ENCODE measurements at regions not wholly inside any gene's neighbourhood (a gene's known extent, or its start where the extent isn't known, plus 50 kb on each side); places are given as distances from the start of the nearest gene placed in this dataset.

DNA sequence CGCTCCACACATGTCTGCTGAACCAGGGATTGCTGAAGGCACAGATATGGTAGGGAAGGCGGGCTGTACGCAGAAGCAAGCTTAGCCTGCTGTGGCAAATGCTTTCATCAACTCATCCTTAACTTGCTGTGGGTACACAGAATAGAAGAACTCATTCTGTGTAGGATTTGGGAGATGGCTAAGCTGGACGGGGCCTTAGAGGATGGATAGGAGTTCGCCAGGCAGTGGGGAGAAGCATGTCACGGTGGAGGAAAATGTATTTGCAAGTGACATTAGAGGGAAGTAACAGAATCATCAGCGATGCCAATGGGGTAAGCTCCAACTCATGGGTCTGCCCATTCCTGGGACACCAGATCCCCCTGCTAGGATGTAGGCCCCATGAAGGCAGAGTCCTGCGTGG, 96.7 kb upstream of the SMIM21 start:
- in situ Hi-C loops (cut with MboI; ENCODE audit: low sequenced_read_pairs), result no loop called here

- in situ Hi-C loops (cut with MboI; ENCODE audit: low sequenced_read_pairs), result no loop called here
Measured at GRCh38 chr18:75521816-75522215, 94.3 kb upstream of the SMIM21 start.

DNA sequence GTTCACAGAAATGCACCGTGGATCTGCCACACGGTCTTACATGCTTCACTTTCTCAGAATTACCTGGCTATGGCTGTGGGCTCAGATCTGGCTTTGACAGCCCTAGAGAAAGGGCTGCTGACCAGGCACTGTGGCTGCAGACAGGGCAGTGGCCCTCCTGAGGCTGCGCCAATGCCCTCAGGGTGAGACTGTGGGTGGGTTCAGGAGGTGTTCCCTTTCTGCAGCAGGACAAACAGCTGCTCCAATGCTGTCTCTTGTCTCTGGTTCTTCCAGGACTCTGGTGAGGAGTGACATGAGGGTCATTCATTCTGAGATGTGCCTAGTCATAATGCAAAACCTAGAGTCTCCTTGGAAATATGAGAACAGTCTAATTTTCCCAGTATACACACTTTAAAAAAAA, 90.5 kb upstream of the SMIM21 start:
- in situ Hi-C loops (cut with MboI; ENCODE audit: low sequenced_read_pairs), result no loop called here

DNA sequence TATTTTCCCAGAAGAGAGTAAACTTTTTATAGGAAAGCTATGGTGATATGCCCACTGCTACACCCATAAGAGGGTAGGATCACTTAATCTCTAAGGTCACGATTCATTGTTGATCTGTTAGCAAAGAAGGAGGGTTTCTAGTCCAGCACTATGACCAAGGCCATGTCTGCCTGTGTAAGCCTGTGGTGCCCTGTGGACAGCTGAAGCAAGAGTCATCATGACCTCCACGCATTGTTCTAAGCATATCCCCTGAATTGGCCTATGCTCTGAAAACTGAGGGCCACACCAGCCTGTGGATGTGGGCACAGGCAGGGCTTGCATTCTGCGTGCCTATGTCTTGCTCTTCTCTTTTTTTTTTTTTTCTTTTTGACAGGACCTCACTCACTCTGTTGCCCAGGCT, 89.8 kb upstream of the SMIM21 start:
- in situ Hi-C loops (cut with MboI; ENCODE audit: low sequenced_read_pairs), result no loop called here

GRCh38 chr18:75507636-75508035, 80.1 kb upstream of the SMIM21 start:
- in situ Hi-C loops (cut with MboI; ENCODE audit: low sequenced_read_pairs), result no loop called here

GRCh38 chr18:75506913-75507312, 79.4 kb upstream of the SMIM21 start:
- in situ Hi-C loops (cut with MboI; ENCODE audit: low sequenced_read_pairs), result no loop called here

GRCh38 chr18:75504469-75504868, 77.0 kb upstream of the SMIM21 start:
- in situ Hi-C loops (cut with MboI; ENCODE audit: low sequenced_read_pairs), result no loop called here

- in situ Hi-C loops (cut with MboI; ENCODE audit: low sequenced_read_pairs), result no loop called here
Measured at GRCh38 chr18:75503615-75504014, 76.1 kb upstream of the SMIM21 start.

GRCh38 chr18:75502286-75502685, 74.8 kb upstream of the SMIM21 start:
- in situ Hi-C loops (cut with MboI; ENCODE audit: low sequenced_read_pairs), result no loop called here

GRCh38 chr18:75500545-75500944, 73.0 kb upstream of the SMIM21 start:
- in situ Hi-C loops (cut with MboI; ENCODE audit: low sequenced_read_pairs), result no loop called here

- in situ Hi-C loops (cut with MboI; ENCODE audit: low sequenced_read_pairs), result loop anchor here (25.0 kb wide), 1 partner anchor 835 kb away; no protein-coding TSS in a partner anchor
Measured at GRCh38 chr18:75497576-75498235, 70.2 kb upstream of the SMIM21 start.

DNA sequence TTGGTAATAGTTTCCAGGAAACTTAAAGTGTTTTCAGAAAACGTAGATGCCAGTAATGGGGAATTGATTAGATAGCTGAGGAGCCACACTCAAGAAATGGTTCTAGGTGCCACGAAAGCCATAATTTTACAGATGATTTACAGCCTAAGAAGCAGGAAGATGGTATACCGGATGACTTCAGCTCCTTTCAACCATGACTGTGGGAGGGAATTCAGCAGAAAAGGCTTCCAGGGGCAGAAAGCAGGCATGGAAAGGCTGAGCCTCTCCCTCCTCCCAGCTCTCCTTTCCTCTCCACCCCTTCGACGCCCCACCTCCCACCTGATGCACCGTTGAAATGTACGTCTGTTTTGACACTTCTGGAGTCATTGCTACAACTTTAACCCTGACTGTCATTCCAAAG, 68.6 kb upstream of the SMIM21 start:
- in situ Hi-C loops (cut with MboI; ENCODE audit: low sequenced_read_pairs), result loop anchor here (25.0 kb wide), 1 partner anchor 834 kb away; no protein-coding TSS in a partner anchor

DNA sequence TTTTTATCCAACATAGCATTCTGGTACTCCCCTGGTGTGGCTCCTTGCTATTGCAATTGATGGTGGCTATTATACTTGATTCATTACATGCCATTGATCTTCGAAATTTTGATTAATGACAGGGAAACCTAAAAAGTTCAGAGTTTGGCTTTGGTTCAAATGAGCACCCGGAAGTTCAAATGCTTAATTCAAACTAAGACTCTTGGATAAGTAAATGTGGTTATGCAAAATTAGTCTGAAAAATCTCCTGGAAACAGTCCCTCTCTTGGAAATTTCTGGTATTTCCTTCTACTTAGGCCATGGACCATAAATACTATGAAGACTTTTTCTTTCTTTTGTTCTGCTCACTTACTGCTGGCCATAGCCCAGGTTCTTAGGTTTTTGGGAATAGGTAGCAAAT, 65.3 kb upstream of the SMIM21 start:
- in situ Hi-C loops (cut with MboI; ENCODE audit: low sequenced_read_pairs), result loop anchor here (25.0 kb wide), 1 partner anchor 831 kb away; no protein-coding TSS in a partner anchor

- in situ Hi-C loops (cut with MboI; ENCODE audit: low sequenced_read_pairs), result loop anchor here (25.0 kb wide), 1 partner anchor 829 kb away; no protein-coding TSS in a partner anchor
Measured at GRCh38 chr18:75491361-75491760, 63.9 kb upstream of the SMIM21 start.

GRCh38 chr18:75489493-75490190, 62.1 kb upstream of the SMIM21 start:
- in situ Hi-C loops (cut with MboI; ENCODE audit: low sequenced_read_pairs), result loop anchor here (25.0 kb wide), 1 partner anchor 827 kb away; no protein-coding TSS in a partner anchor

GRCh38 chr18:75483662-75484061, 56.2 kb upstream of the SMIM21 start:
- in situ Hi-C loops (cut with MboI; ENCODE audit: low sequenced_read_pairs), result loop anchor here (25.0 kb wide), 1 partner anchor 821 kb away; no protein-coding TSS in a partner anchor

DNA sequence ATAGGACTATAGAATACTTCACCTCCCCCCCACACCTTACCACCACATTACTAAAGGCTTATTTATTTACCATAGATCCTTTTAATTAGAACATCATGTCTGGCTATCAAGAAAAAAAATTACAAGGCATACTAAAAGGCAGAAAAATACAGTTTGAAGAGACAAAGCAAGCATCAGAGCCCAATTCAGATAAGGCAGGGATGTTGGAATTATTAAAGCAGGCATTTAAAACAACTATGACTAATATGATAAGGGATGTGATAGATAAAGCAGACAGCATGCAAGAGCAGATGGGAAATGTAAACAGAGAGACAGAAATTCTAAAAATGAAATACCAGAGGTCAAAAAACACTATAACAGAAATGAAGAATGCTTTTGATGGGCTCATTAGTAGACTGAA, 55.4 kb upstream of the SMIM21 start:
- in situ Hi-C loops (cut with MboI; ENCODE audit: low sequenced_read_pairs), result loop anchor here (25.0 kb wide), 1 partner anchor 821 kb away; no protein-coding TSS in a partner anchor

- in situ Hi-C loops (cut with MboI; ENCODE audit: low sequenced_read_pairs), result loop anchor here (25.0 kb wide), 1 partner anchor 818 kb away; no protein-coding TSS in a partner anchor
Measured at GRCh38 chr18:75480487-75480886, 53.0 kb upstream of the SMIM21 start.

DNA sequence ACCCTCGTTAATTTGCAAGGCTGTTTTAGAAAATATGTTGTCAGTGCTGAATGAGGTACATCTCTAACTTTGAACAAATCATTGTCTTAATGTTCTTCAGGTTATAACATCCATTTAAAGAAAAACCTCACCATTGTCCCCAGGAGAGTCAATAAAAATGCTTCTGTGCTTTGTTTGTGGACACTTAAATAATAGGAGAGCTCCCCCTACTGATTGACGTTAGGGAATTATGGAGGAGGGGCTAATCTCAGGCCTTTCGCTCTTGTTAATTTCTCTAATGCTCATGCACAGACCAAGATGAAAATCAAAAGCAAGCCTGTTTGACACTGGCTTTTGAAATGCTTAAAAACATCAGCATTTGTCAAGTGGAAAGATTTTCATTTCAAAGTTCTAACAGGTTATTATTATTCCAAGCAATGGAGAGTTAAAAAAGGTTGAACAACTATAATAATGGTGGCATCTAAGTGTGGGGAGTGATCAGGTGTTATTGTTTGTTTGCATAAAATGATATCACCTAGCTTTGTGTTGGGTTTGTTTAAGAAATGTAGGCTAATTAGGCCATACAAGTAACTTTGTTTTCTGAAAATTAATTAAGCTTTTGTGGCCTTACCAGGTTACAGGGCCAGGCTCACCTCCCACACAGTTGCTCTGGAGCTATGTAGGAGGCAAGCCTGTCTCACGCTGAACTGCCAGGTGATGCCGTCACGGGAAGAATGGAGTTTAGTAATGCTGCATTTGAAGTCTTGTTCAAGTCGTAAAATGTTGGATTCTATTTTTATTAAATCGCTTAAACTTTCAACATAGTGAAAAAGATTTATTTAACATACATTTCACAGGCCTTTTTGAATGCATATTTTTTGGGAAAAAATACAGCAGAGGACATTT, 51.7 kb upstream of the SMIM21 start:
- in situ Hi-C loops (cut with MboI; ENCODE audit: low sequenced_read_pairs), result loop anchor here (25.0 kb wide), 1 partner anchor 817 kb away; no protein-coding TSS in a partner anchor

DNA sequence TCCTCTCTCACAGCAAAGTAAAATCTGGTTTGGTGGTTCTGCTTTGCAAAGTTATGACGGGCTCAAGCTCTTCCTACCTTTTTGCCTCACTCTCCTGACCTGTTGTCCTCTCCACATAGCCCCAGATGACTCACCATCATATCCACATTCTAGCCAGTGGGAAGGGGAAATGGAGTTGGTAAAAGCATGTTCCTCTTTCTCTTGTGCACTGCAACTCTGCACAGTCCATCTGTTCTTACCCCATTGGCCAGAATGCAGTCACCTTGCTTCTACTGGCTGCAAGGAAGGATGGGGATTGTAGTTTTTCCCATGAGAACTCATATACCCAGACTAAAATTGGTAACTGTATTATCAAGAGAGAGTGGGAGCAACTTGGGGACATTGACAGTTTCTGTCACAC, 50.4 kb upstream of the SMIM21 start:
- in situ Hi-C loops (cut with MboI; ENCODE audit: low sequenced_read_pairs), result loop anchor here (25.0 kb wide), 1 partner anchor 816 kb away; no protein-coding TSS in a partner anchor

All from HL-60/S4 (cell line).